ENCODE measurements at regions not wholly inside any gene's neighbourhood (a gene's known extent, or its start where the extent isn't known, plus 50 kb on each side); places are given as distances from the start of the nearest gene placed in this dataset.

GRCh38 chr9:107698779-107699178, 209.2 kb upstream of the KLF4 start:
- H3K36me3 ChIP-seq (ENCODE audit: control insufficient read depth, insufficient read depth, low read length), result no peaks in the 10 kb centered on the region
- no peak overlapping the region for H2BK120ac ChIP-seq (ENCODE audit: low read depth, low read length)
- no peak overlapping the region for H2AK5ac ChIP-seq (ENCODE audit: low read depth, low read length)
- no peak overlapping the region for H3K23ac ChIP-seq (ENCODE audit: low read depth, low read length)
- H3K14ac ChIP-seq (replicated peaks; ENCODE audit: low read depth, low read length), result no peak overlapping the region
- intact Hi-C loops (cut with micrococcal nuclease) (no loop called here), in situ Hi-C loops (cut with MboI; ENCODE audit: low sequenced_read_pairs) (no loop called here), dilution Hi-C loops (cut with HindIII; ENCODE audit: low sequenced_read_pairs, unreplicated experiment) (no loop called here)
- H3K56ac ChIP-seq (ENCODE audit: extremely low read depth, insufficient read depth, low read length), result no peak overlapping the region
- no peak overlapping the region for H3K9ac ChIP-seq (ENCODE audit: low read depth, low read length)
- no peak overlapping the region for H2AK9ac ChIP-seq (replicated peaks; ENCODE audit: low read depth, low read length, poor library complexity)
- peaks cover 5% of the 10 kb centered on the region; the same call in 1 of the 2 replicates for H3K9me1 ChIP-seq (ENCODE audit: insufficient read depth, low read length)
- H3K27ac ChIP-seq (ENCODE audit: insufficient read depth, low read length), result no peak overlapping the region
- no peaks in the 10 kb centered on the region for H3K79me1 ChIP-seq (ENCODE audit: low read depth in 1 of 2, low read length in 2 of 2)
- H3K4me2 ChIP-seq (ENCODE audit: low read depth, low read length), result no peak overlapping the region
- no TSS peak for BruUV-seq (replicated peaks)
- no peak overlapping the region for H3K4me3 ChIP-seq (ENCODE audit: insufficient read depth, low read depth, low read length)
- no peak overlapping the region for H3K4ac ChIP-seq (ENCODE audit: low read depth, low read length)
- H4K5ac ChIP-seq (ENCODE audit: low read depth, low read length), result no peak overlapping the region
- no peak overlapping the region for H4K91ac ChIP-seq (ENCODE audit: insufficient read depth, low read depth, low read length)
- POLR2A ChIA-PET (ENCODE audit: unreplicated experiment), result no interaction called here
- H2BK15ac ChIP-seq (ENCODE audit: low read depth, low read length), result no peak overlapping the region
- no peak overlapping the region for H2BK5ac ChIP-seq (ENCODE audit: low read depth, low read length, poor library complexity, severe bottlenecking)
- no peak overlapping the region for H4K8ac ChIP-seq (ENCODE audit: low read depth in 2 of 2, low read length in 2 of 2)
- no peak overlapping the region for H2BK20ac ChIP-seq (ENCODE audit: low read depth, low read length)
- H2AFZ ChIP-seq (replicated peaks; ENCODE audit: low read length, poor library complexity), result no peak overlapping the region
- H3K27me3 ChIP-seq (ENCODE audit: control insufficient read depth, insufficient read depth, low read length), result peaks cover 2% of the 10 kb centered on the region; the same call in 1 of the 2 replicates
- WGBS, 2 experiments (ENCODE audit: extremely low coverage in 2 of 2, insufficient read length in 1 of 2), result no CpG with 5 or more reads among the region's 4 CpGs
- no peak for DNase-seq
- H3K18ac ChIP-seq (ENCODE audit: low read depth, low read length), result no peak overlapping the region
- TF ChIP-seq POLR2A (IDR thresholded peaks at IDR 0.05; ENCODE audit: low read depth, low read length) (no peak), RFX5 (IDR thresholded peaks at IDR 0.05; ENCODE audit: low read depth, low read length) (no peak), CTCF (conservative IDR thresholded peaks at IDR 0.05; ENCODE audit: low read depth, low read length) (no peak), USF2 (IDR thresholded peaks at IDR 0.05; ENCODE audit: low read depth, low read length) (no peak), BHLHE40 (IDR thresholded peaks at IDR 0.05; ENCODE audit: low read depth, low read length) (no peak), SMC3 (IDR thresholded peaks at IDR 0.05; ENCODE audit: low read depth, low read length) (no peak), MXI1 (IDR thresholded peaks at IDR 0.05; ENCODE audit: borderline replicate concordance, low read depth, low read length) (no peak), RCOR1 (IDR thresholded peaks at IDR 0.05; ENCODE audit: insufficient replicate concordance, low read length) (no peak), ELK1 (IDR thresholded peaks at IDR 0.05; ENCODE audit: borderline replicate concordance, low read depth, low read length) (no peak), CEBPB (IDR thresholded peaks at IDR 0.05; ENCODE audit: low read depth, low read length) (no peak), MAZ (IDR thresholded peaks at IDR 0.05; ENCODE audit: borderline replicate concordance, low read depth, low read length) (no peak), RAD21 (IDR thresholded peaks at IDR 0.05; ENCODE audit: low read length) (no peak)
- CTCF ChIA-PET, result interaction anchor here (0.7 kb wide), 1 partner anchor 128 kb away, joined by 3 read pairs; no protein-coding TSS in a partner anchor
- ATAC-seq (ENCODE audit: low read depth), result no peak
- H3K9me3 ChIP-seq (ENCODE audit: control insufficient read depth, insufficient read depth, low read length), result no peaks in the 10 kb centered on the region; the same call in 1 of the 2 replicates
- H4K20me1 ChIP-seq (ENCODE audit: insufficient read depth, low read length), result no peaks in the 10 kb centered on the region
- H3K4me1 ChIP-seq (ENCODE audit: control insufficient read depth, insufficient read depth, low read length), result peaks cover 4% of the 10 kb centered on the region
